ENCODE measurements at regions not wholly inside any gene's neighbourhood (a gene's known extent, or its start where the extent isn't known, plus 50 kb on each side); places are given as distances from the start of the nearest gene placed in this dataset.
"Not testable (repeated sequence)": the region's sequence is repeated elsewhere in the genome, so short reads cannot be mapped to it uniquely, and the experiment has no call there.

GRCh38 chr5:88653471-88653870 is 229.5 kb downstream of the MEF2C start:
- H3K36me3 Mint-ChIP-seq, result no peaks in the 10 kb centered on the region
- H3K4me3 Mint-ChIP-seq, result no peak overlapping the region
- H3K27ac Mint-ChIP-seq, result no peak overlapping the region
- H3K4me1 Mint-ChIP-seq (ENCODE audit: low read depth), result no peaks in the 10 kb centered on the region
- H3K9me3 Mint-ChIP-seq (ENCODE audit: low read depth), result no peaks in the 10 kb centered on the region
- H3K27me3 Mint-ChIP-seq, result peaks cover 42% of the 10 kb centered on the region

GRCh38 chr5:88647901-88648300 is 235.1 kb downstream of the MEF2C start:
- H3K27me3 Mint-ChIP-seq, result peaks cover 25% of the 10 kb centered on the region
- H3K4me3 Mint-ChIP-seq, result no peak overlapping the region
- no peaks in the 10 kb centered on the region for H3K4me1 Mint-ChIP-seq (ENCODE audit: low read depth)
- H3K36me3 Mint-ChIP-seq, result no peaks in the 10 kb centered on the region
- H3K27ac Mint-ChIP-seq, result no peak overlapping the region
- H3K9me3 Mint-ChIP-seq (ENCODE audit: low read depth), result no peaks in the 10 kb centered on the region

GRCh38 chr5:88646866-88647265 is 236.1 kb downstream of the MEF2C start:
- Mint-ChIP-seq H3K27ac (no peak overlapping the region), H3K9me3 (ENCODE audit: low read depth) (no peaks in the 10 kb centered on the region)

GRCh38 chr5:88644676-88645075 is 238.3 kb downstream of the MEF2C start:
- Mint-ChIP-seq H3K36me3 (no peaks in the 10 kb centered on the region), H3K4me3 (no peak overlapping the region), H3K27me3 (peaks cover 10% of the 10 kb centered on the region), H3K4me1 (ENCODE audit: low read depth) (no peaks in the 10 kb centered on the region), H3K9me3 (ENCODE audit: low read depth) (no peaks in the 10 kb centered on the region), H3K27ac (no peak overlapping the region)

More at GRCh38 chr5:88646866-88647265, 236.1 kb downstream of the MEF2C start:
- H3K27me3 Mint-ChIP-seq, result peaks cover 18% of the 10 kb centered on the region
- no peak overlapping the region for H3K4me3 Mint-ChIP-seq
- no peaks in the 10 kb centered on the region for H3K36me3 Mint-ChIP-seq
- H3K4me1 Mint-ChIP-seq (ENCODE audit: low read depth), result no peaks in the 10 kb centered on the region

- H3K4me3 Mint-ChIP-seq, result no peak overlapping the region
- H3K9me3 Mint-ChIP-seq (ENCODE audit: low read depth), result no peaks in the 10 kb centered on the region
- no peaks in the 10 kb centered on the region for H3K36me3 Mint-ChIP-seq
- no peaks in the 10 kb centered on the region for H3K4me1 Mint-ChIP-seq (ENCODE audit: low read depth)
- peaks cover 11% of the 10 kb centered on the region for H3K27me3 Mint-ChIP-seq
- H3K27ac Mint-ChIP-seq, result no peak overlapping the region
These were observed 239.7 kb downstream of the MEF2C start for GRCh38 chr5:88643315-88643714.

GRCh38 chr5:88634014-88634413 is 249.0 kb downstream of the MEF2C start:
- Mint-ChIP-seq H3K27me3 (peaks cover 2% of the 10 kb centered on the region), H3K27ac (no peak overlapping the region), H3K9me3 (ENCODE audit: low read depth) (no peaks in the 10 kb centered on the region), H3K36me3 (no peaks in the 10 kb centered on the region), H3K4me3 (no peak overlapping the region), H3K4me1 (ENCODE audit: low read depth) (no peaks in the 10 kb centered on the region)

GRCh38 chr5:88622890-88623289 is 260.1 kb downstream of the MEF2C start:
- H3K36me3 Mint-ChIP-seq; H3K4me1 Mint-ChIP-seq (ENCODE audit: low read depth); H3K4me3 Mint-ChIP-seq; H3K9me3 Mint-ChIP-seq (ENCODE audit: low read depth); H3K27ac Mint-ChIP-seq: not testable (repeated sequence)
- peaks cover 12% of the 10 kb centered on the region for H3K27me3 Mint-ChIP-seq

- not testable (repeated sequence) for H3K4me1 Mint-ChIP-seq (ENCODE audit: low read depth); H3K36me3 Mint-ChIP-seq; H3K9me3 Mint-ChIP-seq (ENCODE audit: low read depth); H3K4me3 Mint-ChIP-seq; H3K27ac Mint-ChIP-seq
- H3K27me3 Mint-ChIP-seq, result peaks cover 12% of the 10 kb centered on the region
These were observed 267.2 kb downstream of the MEF2C start for GRCh38 chr5:88615767-88616166.

GRCh38 chr5:88613051-88613450 is 269.9 kb downstream of the MEF2C start:
- Mint-ChIP-seq H3K36me3 (peaks cover 2% of the 10 kb centered on the region), H3K27ac (no peak overlapping the region), H3K27me3 (peaks cover 17% of the 10 kb centered on the region), H3K9me3 (ENCODE audit: low read depth) (peaks cover 7% of the 10 kb centered on the region), H3K4me3 (no peak overlapping the region), H3K4me1 (ENCODE audit: low read depth) (no peaks in the 10 kb centered on the region)

- Mint-ChIP-seq H3K27me3 (peaks cover 17% of the 10 kb centered on the region), H3K27ac (no peak overlapping the region), H3K4me1 (ENCODE audit: low read depth) (no peaks in the 10 kb centered on the region), H3K36me3 (no peaks in the 10 kb centered on the region), H3K4me3 (no peak overlapping the region), H3K9me3 (ENCODE audit: low read depth) (peaks cover 7% of the 10 kb centered on the region)
These were observed 272.4 kb downstream of the MEF2C start for GRCh38 chr5:88610586-88610985.

GRCh38 chr5:88607492-88607891 is 275.5 kb downstream of the MEF2C start:
- Mint-ChIP-seq H3K36me3 (no peaks in the 10 kb centered on the region), H3K4me1 (ENCODE audit: low read depth) (no peaks in the 10 kb centered on the region)

GRCh38 chr5:88606626-88607025 is 276.4 kb downstream of the MEF2C start:
- Mint-ChIP-seq H3K9me3 (ENCODE audit: low read depth) (peaks cover 3% of the 10 kb centered on the region), H3K27ac (no peak overlapping the region), H3K27me3 (peaks cover 19% of the 10 kb centered on the region), H3K36me3 (no peaks in the 10 kb centered on the region), H3K4me3 (no peak overlapping the region), H3K4me1 (ENCODE audit: low read depth) (no peaks in the 10 kb centered on the region)

More at GRCh38 chr5:88607492-88607891, 275.5 kb downstream of the MEF2C start:
- no peak overlapping the region for H3K27ac Mint-ChIP-seq
- H3K9me3 Mint-ChIP-seq (ENCODE audit: low read depth), result no peaks in the 10 kb centered on the region
- no peak overlapping the region for H3K4me3 Mint-ChIP-seq
- H3K27me3 Mint-ChIP-seq, result peaks cover 18% of the 10 kb centered on the region

GRCh38 chr5:88606173-88606572 is 276.8 kb downstream of the MEF2C start:
- Mint-ChIP-seq H3K4me1 (ENCODE audit: low read depth) (no peaks in the 10 kb centered on the region), H3K4me3 (no peak overlapping the region), H3K27ac (no peak overlapping the region), H3K36me3 (no peaks in the 10 kb centered on the region), H3K27me3 (peaks cover 16% of the 10 kb centered on the region), H3K9me3 (ENCODE audit: low read depth) (peaks cover 3% of the 10 kb centered on the region)

- Mint-ChIP-seq H3K27me3 (peaks cover 8% of the 10 kb centered on the region), H3K9me3 (ENCODE audit: low read depth) (peaks cover 3% of the 10 kb centered on the region), H3K4me3 (no peak overlapping the region)
These were observed 280.4 kb downstream of the MEF2C start for GRCh38 chr5:88602584-88602983.

GRCh38 chr5:88594441-88594840 is 288.5 kb downstream of the MEF2C start:
- no peaks in the 10 kb centered on the region for H3K4me1 Mint-ChIP-seq (ENCODE audit: low read depth)
- no peak overlapping the region for H3K4me3 Mint-ChIP-seq
- H3K9me3 Mint-ChIP-seq (ENCODE audit: low read depth), result peaks cover 6% of the 10 kb centered on the region
- no peak overlapping the region for H3K27ac Mint-ChIP-seq
- peaks cover 5% of the 10 kb centered on the region for H3K27me3 Mint-ChIP-seq
- no peaks in the 10 kb centered on the region for H3K36me3 Mint-ChIP-seq

More at GRCh38 chr5:88602584-88602983, 280.4 kb downstream of the MEF2C start:
- Mint-ChIP-seq H3K27ac (no peak overlapping the region), H3K36me3 (no peaks in the 10 kb centered on the region), H3K4me1 (ENCODE audit: low read depth) (no peaks in the 10 kb centered on the region)

- Mint-ChIP-seq H3K4me3 (no peak overlapping the region), H3K27me3 (peaks cover 16% of the 10 kb centered on the region), H3K27ac (no peak overlapping the region), H3K36me3 (peaks cover 4% of the 10 kb centered on the region), H3K9me3 (ENCODE audit: low read depth) (peaks cover 12% of the 10 kb centered on the region), H3K4me1 (ENCODE audit: low read depth) (no peaks in the 10 kb centered on the region)
These were observed 294.4 kb downstream of the MEF2C start for GRCh38 chr5:88588609-88589008.

Data from activated naive CD8-positive, alpha-beta T cell (primary cell).